PFSK-1 (cell line): ENCODE measurements at regions not wholly inside any gene's neighbourhood (a gene's known extent, or its start where the extent isn't known, plus 50 kb on each side); places are given as distances from the start of the nearest gene placed in this dataset.

Experiments used
- POLR2AphosphoS5 ChIP-seq: IDR thresholded peaks from 2 replicates; pipeline ENCODE4 v1.6.1; 2012; ENCODE audit warnings: low read depth, mild to moderate bottlenecking, control low read depth, low read length, moderate library complexity
- REST ChIP-seq, 2 experiments: IDR thresholded peaks; 2 replicates each; pipeline versions ENCODE4 v1.6.1 to v1.8.0; 2011 to 2012; ENCODE audit warnings: low read depth in 2 of 2, low read length in 2 of 2, control low read depth in 1 of 2, inconsistent platforms in 1 of 2, mild to moderate bottlenecking in 1 of 2, moderate library complexity in 1 of 2; ENCODE audit not compliant: insufficient read depth in 1 of 2
- SIN3A ChIP-seq: IDR thresholded peaks from 2 replicates; pipeline ENCODE4 v1.6.1; 2012; ENCODE audit warnings: mild to moderate bottlenecking, low read length, moderate library complexity, borderline replicate concordance; ENCODE audit not compliant: insufficient read depth
- TAF1 ChIP-seq: IDR thresholded peaks from 2 replicates; pipeline ENCODE4 v1.6.1; 2012; ENCODE audit warnings: low read length, control low read depth, borderline replicate concordance; ENCODE audit not compliant: insufficient read depth

- no peak for TF ChIP-seq POLR2AphosphoS5
- TF ChIP-seq TAF1: no peak
- no peak for TF ChIP-seq SIN3A
- TF ChIP-seq REST (IDR thresholded peaks at IDR 0.05; ENCODE audit: insufficient read depth in 1 of 2, low read depth in 2 of 2, low read length in 2 of 2): no peak
These were observed 304.8 kb upstream of the ISX start for GRCh38 chr22:34761111-34761510.
